OCI-LY3 (cell line): ENCODE measurements at regions not wholly inside any gene's neighbourhood (a gene's known extent, or its start where the extent isn't known, plus 50 kb on each side); places are given as distances from the start of the nearest gene placed in this dataset.

Experiments used
- H2AFZ ChIP-seq: fragments of 200-600, 300-600 bp; shearing (Covaris generic); 2 replicates; pipeline ENCODE4 v1.6.0; 2014; ENCODE audit warnings: antibody characterized with exemption, low read depth, low read length
- H3K27ac ChIP-seq: fragments of 200-600, 300-600 bp; sonication (generic); 2 replicates; pipeline ENCODE4 v1.5.1; 2014; ENCODE audit warnings: mild to moderate bottlenecking, low read length, moderate library complexity, mixed read lengths
- H3K27me3 ChIP-seq: fragments of 200-600, 300-600 bp; sonication (generic); 2 replicates; pipeline ENCODE4 v1.6.1; 2014; ENCODE audit warnings: low read depth, low read length, mixed read lengths
- H3K36me3 ChIP-seq: fragments of 200-600, 300-600 bp; sonication (generic); replicated peaks from 2 replicates; pipeline ENCODE3; 2014; ENCODE audit warnings: low read depth, low read length, mixed read lengths
- H3K4me1 ChIP-seq: fragments of 300-600, 200-600 bp; sonication (generic); 2 replicates; pipeline ENCODE4 v1.6.1; 2014; ENCODE audit warnings: low read length, mixed read lengths
- H3K4me2 ChIP-seq: fragments of 200-600, 300-600 bp; sonication (generic); 2 replicates; pipeline ENCODE4 v1.6.1; 2014; ENCODE audit warnings: low read length, mixed read lengths
- H3K4me3 ChIP-seq: fragments of 300-600, 200-600 bp; sonication (generic); 2 replicates; pipeline ENCODE4 v1.5.1; 2014; ENCODE audit warnings: antibody characterized with exemption, mild to moderate bottlenecking, low read length, moderate library complexity
- H3K79me2 ChIP-seq: fragments of 300-600, 200-600 bp; shearing (Covaris generic); 2 replicates; pipeline ENCODE4 v1.6.1; 2014; ENCODE audit warnings: mild to moderate bottlenecking, low read length, mixed read lengths
- H3K9ac ChIP-seq: fragments of 300-600, 200-600 bp; shearing (Covaris generic); 2 replicates; pipeline ENCODE4 v1.6.0; 2014; ENCODE audit warnings: mild to moderate bottlenecking, low read length, moderate library complexity
- H3K9me3 ChIP-seq: fragments of 200-600, 300-600 bp; shearing (Covaris generic); 2 replicates; pipeline ENCODE4 v1.6.1; 2014; ENCODE audit warnings: low read length, mixed read lengths; ENCODE audit not compliant: insufficient read depth
- H4K20me1 ChIP-seq: fragments of 200-600, 300-600 bp; sonication (generic); 2 replicates; pipeline ENCODE4 v1.6.1; 2016; ENCODE audit warnings: low read length, mixed read lengths; ENCODE audit not compliant: insufficient read depth
- CTCF ChIP-seq: fragments of 200-600, 300-600 bp; sonication (generic); IDR thresholded peaks from 2 replicates; pipeline ENCODE4 v1.5.1; 2014; ENCODE audit warnings: antibody characterized with exemption, low read length, low read depth
- EZH2phosphoT487 ChIP-seq: fragments of 200-600 bp; shearing (Covaris generic); IDR thresholded peaks from 2 replicates; pipeline ENCODE4 v1.6.1; 2018; ENCODE audit warnings: antibody characterized with exemption, mixed run types, low read depth

GRCh38 chr13:58850161-58850560 lies 1218.6 kb downstream of the PCDH17 start:
- no peak overlapping the region for H3K27ac ChIP-seq
- no peak overlapping the region for H3K4me2 ChIP-seq
- no peaks in the 10 kb centered on the region for H3K27me3 ChIP-seq
- no peaks in the 10 kb centered on the region for H3K36me3 ChIP-seq
- H3K79me2 ChIP-seq = no peaks in the 10 kb centered on the region
- H4K20me1 ChIP-seq = no peaks in the 10 kb centered on the region
- no peak overlapping the region for H3K4me3 ChIP-seq
- H3K9me3 ChIP-seq = no peaks in the 10 kb centered on the region
- H3K4me1 ChIP-seq = no peaks in the 10 kb centered on the region
- H3K9ac ChIP-seq = no peak overlapping the region
- H2AFZ ChIP-seq = no peak overlapping the region
- TF ChIP-seq EZH2phosphoT487 (no peak), CTCF (no peak)

- TF ChIP-seq CTCF (no peak), EZH2phosphoT487 (no peak)
- H3K27ac ChIP-seq = no peak overlapping the region
- no peak overlapping the region for H3K9ac ChIP-seq
- no peaks in the 10 kb centered on the region for H3K36me3 ChIP-seq
- no peaks in the 10 kb centered on the region for H3K27me3 ChIP-seq
- no peaks in the 10 kb centered on the region for H3K9me3 ChIP-seq
- H3K79me2 ChIP-seq = no peaks in the 10 kb centered on the region
- no peak overlapping the region for H3K4me3 ChIP-seq
- H3K4me2 ChIP-seq = no peak overlapping the region
- H3K4me1 ChIP-seq = peaks cover 5% of the 10 kb centered on the region; the same call in 1 of the 2 replicates
- no peaks in the 10 kb centered on the region for H4K20me1 ChIP-seq
- no peak overlapping the region for H2AFZ ChIP-seq
These were observed 1220.5 kb downstream of the PCDH17 start for GRCh38 chr13:58852076-58852475.

- no peak overlapping the region for H2AFZ ChIP-seq
- no peaks in the 10 kb centered on the region for H3K79me2 ChIP-seq
- no peaks in the 10 kb centered on the region for H3K27me3 ChIP-seq
- H3K9me3 ChIP-seq = no peaks in the 10 kb centered on the region
- H3K4me3 ChIP-seq = no peak overlapping the region
- no peak overlapping the region for H3K27ac ChIP-seq
- no peaks in the 10 kb centered on the region for H4K20me1 ChIP-seq
- H3K36me3 ChIP-seq = no peaks in the 10 kb centered on the region
- no peak overlapping the region for H3K4me2 ChIP-seq
- H3K9ac ChIP-seq = no peak overlapping the region
- H3K4me1 ChIP-seq = peaks cover 5% of the 10 kb centered on the region; the same call in 1 of the 2 replicates
- TF ChIP-seq EZH2phosphoT487 = no peak
- no peak for TF ChIP-seq CTCF
These were observed 1223.7 kb downstream of the PCDH17 start for GRCh38 chr13:58855283-58855682.

GRCh38 chr13:58858870-58859371 lies 1227.4 kb downstream of the PCDH17 start:
- no peak overlapping the region for H3K4me2 ChIP-seq
- no peak overlapping the region for H2AFZ ChIP-seq
- H3K4me1 ChIP-seq = peaks cover 5% of the 10 kb centered on the region; the same call in 1 of the 2 replicates
- H3K36me3 ChIP-seq = no peaks in the 10 kb centered on the region
- H3K4me3 ChIP-seq = no peak overlapping the region
- no peaks in the 10 kb centered on the region for H3K9me3 ChIP-seq
- H3K27ac ChIP-seq = no peak overlapping the region
- H3K79me2 ChIP-seq = no peaks in the 10 kb centered on the region
- H3K27me3 ChIP-seq = no peaks in the 10 kb centered on the region
- TF ChIP-seq CTCF (no peak), EZH2phosphoT487 (no peak)
- no peaks in the 10 kb centered on the region for H4K20me1 ChIP-seq
- no peak overlapping the region for H3K9ac ChIP-seq
